HG03097 (cell line): ENCODE measurements at regions not wholly inside any gene's neighbourhood (a gene's known extent, or its start where the extent isn't known, plus 50 kb on each side); places are given as distances from the start of the nearest gene placed in this dataset.

Experiments
- ATAC-seq: cut with Tn5 transposase; IDR thresholded peaks from one replicate; pipeline ENCODE4 v1.9.1; 2021; ENCODE audit not compliant: unreplicated experiment, low FRiP score

DNA sequence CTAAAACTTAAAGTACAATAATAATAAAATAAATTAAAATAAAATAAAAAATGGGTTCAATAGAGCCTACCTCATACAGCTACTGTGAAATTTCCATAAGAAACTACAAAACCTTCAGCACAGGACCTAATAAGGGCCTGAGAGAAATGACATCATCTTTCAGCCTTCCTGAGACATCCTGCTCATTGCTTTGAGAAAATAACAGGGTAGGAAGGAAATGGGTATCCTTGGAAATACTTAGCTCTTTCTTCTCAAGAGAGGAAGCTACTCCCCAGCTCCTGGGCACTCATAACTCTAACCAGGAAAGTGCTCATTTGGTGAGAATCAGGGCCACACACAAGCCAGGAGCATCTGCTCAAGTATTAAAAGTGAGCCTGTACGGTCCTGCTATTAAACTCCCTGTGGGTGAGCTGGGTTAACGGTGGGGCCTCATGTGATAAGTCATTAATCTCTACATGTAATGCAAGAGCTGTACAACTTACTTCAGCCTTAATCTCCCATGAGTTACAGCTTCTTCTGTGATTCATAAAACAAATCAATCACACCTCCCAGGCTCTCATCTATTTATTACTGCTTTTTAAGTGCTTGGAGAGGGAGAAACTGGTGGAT lies 141.4 kb downstream of the MAFB start:
- no peak for ATAC-seq

- ATAC-seq: no peak
Observed at GRCh38 chr20:40545478-40545877, 143.6 kb downstream of the MAFB start.

DNA sequence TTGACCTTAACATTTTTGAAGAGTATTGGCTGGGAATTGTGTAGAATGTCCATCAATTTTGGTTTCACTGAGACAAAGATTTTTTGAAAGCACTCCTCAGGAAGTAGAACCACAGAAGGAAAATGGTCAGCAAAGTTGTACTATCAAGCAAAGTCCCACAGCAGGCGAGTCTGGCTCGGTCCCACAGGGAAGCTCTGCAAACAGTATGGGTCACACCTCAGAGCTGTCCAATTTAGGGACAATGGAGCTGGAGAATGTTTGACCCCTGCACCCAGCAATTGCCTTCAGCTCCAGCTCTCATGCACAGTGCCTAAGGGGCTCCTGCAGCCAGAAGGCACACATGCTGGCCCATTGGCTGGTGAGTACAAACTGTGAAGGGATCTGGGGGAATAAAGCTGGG lies 147.0 kb downstream of the MAFB start:
- no peak for ATAC-seq

DNA sequence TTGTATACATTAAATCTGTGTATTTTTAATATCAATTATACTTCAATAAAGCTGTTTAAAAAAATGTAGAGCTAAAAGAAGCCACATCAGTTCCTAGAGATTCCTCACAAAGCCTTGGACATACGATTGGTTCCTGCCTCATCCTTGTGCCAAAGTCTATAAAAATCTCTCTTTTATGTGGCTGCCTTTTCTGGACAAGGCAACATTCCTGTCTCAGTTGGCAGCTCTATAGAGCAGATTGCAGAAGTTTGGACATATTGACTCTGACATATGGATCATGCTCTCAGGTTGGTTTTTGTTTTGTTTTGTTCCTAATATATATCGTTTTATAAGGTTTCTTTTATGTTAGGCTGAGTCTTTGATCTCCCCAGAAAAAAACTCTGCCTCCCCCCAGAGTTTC lies 148.9 kb downstream of the MAFB start:
- ATAC-seq: no peak

GRCh38 chr20:40538131-40538530 lies 150.9 kb downstream of the MAFB start:
- ATAC-seq: no peak

DNA sequence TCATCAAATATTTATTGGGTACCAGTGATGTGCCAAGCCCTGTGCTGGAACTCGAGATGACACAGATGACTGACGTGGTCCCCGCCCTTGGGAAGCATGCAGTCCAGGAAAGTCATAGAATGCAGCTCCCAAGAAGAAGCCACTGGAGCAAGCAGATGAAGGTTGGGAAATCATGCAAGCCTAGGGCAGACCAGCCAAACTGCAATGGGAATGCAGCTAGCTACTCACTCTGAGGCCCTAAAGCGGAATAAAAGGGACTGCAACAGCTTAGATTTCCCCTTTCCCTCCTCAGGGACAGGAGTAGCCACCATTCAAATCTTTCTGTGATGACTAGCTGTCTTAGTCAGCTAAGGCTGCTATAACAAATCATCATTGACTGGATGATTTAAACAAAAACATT lies 152.2 kb downstream of the MAFB start:
- no peak for ATAC-seq

- no peak for ATAC-seq
Observed at GRCh38 chr20:40535816-40536215, 153.2 kb downstream of the MAFB start.

DNA sequence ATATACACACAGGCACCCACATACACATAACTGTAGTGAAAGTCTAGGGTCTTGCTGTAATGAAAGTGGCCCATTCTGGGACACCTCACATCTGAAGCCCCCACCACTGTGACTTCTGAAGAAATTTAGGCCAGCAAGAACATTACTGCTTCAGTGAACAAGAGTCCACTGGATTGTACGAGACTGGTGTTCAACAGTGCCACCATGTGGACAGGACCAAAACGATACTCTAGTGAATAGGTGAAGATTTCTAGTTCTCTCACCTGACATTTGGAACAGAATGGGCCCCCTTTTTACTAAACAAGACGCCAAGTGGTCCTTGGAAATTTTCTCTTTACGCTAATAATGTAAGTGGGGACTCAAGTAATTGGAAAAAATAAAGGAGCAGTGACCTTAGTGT lies 156.9 kb downstream of the MAFB start:
- ATAC-seq: no peak

DNA sequence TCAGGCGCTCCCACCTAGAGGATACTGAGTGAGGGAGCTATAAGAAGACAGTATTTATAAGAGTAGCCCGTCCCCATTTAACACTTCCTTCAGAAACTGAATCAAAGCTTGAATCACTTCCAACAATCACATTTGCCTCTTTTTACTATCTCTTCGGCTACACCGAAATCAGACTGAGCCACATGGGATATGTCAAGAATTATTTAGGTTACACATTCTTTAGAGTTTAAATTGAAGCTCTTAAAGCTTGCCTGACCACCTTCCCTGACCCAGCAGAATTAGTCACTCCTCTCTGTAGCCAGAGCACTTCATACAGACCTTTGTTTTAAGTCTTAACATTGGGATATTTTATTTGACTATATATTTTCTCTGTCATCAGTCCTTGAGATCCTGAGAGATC lies 163.7 kb downstream of the MAFB start:
- no peak for ATAC-seq

DNA sequence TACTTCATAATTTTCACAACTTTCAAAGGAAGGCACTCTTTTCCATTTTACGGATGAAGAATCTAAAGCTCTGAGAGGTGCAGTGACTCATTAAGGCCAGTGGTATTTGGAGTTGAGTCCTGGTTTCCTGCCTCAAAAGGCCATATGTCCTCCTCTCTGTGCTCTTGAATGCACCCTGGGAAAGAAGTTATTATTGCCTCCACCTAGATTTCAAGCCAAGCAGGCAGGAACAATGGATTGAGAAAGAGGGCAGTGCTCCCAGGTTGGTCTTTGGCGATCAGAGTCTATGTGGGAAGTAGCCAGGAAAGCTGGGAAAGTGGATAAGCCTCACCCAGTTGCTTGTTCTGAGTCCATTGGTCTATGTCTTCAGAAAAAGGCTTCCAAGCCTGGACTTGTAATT lies 165.0 kb downstream of the MAFB start:
- no peak for ATAC-seq

DNA sequence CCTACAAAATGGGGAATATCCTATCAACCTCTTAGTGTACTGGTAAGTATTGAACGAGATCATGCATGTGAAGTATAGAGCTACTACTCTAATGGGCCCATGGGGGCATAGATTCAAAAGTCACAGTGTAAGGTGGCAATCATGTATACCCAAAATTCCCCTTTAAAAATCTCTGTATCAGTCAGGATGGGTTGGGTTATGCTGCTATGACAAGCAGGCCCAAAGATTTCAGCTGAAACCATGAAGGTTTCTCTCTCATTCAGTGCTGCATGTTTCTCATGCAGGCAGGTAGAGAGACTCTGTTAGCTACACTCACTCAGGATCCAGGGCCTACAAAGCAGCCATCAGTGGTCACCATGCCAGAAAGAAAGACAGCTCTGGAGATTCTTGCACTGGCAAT lies 166.6 kb downstream of the MAFB start:
- ATAC-seq: no peak

DNA sequence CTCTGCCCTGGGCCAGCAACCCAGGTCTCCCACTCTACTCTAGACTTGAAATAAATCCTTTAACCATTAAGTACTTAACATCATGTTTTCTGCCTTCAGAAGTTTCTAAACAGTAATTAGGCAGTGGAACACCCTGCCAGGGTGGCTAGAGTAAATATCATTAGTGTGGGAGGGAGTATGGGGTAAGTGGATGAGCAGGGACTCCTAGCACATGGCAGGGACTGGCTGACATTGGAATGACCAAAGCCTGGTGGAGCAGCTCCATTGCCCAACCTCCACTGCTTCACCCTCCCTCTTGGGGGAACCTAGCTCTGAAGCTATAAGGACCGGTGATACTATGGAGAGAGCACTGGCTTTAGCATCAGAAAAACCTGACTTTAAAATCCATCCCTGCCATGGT lies 167.1 kb downstream of the MAFB start:
- ATAC-seq: no peak

DNA sequence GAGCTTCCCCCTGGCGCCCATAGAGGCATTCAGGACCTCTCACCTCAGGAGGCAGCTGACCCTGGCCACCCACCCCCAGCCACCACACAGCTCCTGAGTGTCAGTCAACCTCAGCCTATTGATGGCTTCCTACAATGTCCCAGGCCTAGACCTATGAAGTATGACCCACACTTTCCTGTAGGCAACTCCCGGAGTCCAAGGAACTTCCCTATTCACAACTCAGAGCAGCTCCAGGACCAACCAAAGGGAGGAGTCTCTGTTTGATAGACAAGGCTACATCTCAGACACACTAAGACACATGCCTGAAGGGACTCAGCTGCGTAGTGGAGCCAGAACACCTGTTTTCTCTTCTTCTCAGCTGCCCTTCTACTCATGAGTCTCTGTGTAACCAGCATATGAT lies 169.1 kb downstream of the MAFB start:
- no peak for ATAC-seq

DNA sequence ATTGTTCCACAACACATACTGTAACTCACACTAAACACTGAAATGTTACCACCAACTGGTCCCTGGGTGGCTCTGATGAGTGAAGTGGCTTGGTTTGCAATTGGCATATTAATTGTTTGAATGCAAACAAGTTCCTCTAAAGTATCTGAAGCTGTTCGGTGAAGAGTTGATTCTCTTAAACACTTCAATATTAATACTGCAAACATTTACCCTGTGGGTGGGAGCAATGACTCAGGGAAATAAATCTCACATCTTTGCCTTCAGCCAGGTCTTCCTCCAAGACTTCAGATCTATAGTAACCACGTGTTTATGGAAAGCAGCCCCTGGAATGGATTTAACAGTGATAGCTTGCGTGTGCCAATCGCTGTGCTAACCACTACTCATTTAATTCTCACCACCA lies 176.0 kb downstream of the MAFB start:
- no peak for ATAC-seq

DNA sequence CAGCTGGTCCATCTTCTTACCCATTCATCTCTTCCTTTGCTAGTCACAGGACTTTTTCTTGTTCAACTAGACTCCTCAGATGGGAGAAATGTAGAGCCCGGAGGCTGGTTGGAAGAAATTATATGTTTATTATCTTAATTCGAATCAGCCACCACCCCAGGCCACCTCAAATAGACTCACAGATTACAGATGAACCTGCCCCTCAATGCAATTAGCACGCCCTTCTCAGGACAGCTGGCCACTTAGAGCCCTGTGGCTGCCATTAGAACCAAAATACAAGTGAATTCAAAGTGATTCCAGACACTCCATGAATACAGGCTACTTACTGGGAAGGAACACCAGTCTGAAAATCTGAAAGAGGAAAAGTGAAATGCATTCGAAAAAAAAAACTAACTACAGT lies 176.4 kb downstream of the MAFB start:
- no peak for ATAC-seq

GRCh38 chr20:40511478-40511877 lies 177.6 kb downstream of the MAFB start:
- no peak for ATAC-seq

DNA sequence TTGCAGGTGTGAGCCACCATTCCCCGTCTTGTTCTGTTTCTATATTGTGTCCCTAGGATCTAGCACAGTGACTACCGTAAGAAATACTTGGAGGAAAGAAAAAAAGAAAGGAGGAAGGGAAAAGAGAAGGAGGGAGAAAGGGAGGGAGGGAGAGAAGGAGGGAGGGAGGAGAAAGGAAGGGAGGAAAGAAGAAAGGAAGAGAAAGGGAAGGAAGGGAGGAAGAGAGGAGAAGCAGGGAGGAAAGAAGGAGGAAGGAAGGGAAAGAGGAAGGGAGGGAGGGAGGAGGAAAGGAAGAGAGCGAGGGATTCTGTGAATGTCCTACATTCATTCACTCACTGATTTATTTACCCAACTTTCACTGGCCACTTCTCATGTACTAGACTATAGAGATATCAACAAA lies 178.4 kb downstream of the MAFB start:
- ATAC-seq: no peak

DNA sequence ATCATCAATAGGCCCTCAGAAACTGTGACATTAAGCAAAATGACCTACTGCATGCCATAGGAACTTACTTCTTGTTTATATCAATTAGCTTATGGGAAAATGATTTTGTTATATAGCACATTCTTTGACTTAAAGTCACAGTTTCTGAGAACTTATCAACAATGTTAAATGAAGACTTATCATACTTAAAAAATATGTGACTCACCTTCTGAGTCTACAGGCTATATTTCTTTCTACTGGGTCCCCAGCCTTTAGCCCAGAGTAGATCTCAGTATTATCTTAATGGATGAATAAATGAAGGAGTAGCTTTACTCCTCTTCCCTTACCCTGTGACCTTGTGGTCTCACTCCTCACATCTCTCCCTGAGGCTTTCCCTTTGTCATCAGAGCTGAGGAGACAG lies 180.2 kb downstream of the MAFB start:
- no peak for ATAC-seq

DNA sequence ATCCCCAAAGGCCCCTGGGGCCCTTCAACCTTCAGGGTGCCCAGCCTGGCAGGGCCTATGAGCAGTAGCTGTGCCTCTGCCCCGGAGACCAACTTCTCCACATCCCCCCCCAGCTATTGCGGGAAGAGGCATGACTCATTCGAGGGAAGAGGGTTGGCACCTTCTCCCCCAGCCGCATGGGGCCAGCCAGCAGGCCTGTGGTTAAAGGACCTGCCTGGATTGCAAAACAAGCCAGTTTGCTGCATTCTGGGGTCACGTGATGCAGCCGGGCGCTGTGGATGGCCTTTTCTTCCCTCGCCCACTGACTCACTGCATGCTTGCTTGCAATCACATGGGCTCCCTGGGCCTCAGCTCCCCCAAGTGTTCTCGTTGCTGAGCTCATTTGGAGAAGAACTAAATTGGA lies 182.5 kb downstream of the MAFB start:
- no peak for ATAC-seq

GRCh38 chr20:40503119-40503518 lies 185.9 kb downstream of the MAFB start:
- no peak for ATAC-seq

DNA sequence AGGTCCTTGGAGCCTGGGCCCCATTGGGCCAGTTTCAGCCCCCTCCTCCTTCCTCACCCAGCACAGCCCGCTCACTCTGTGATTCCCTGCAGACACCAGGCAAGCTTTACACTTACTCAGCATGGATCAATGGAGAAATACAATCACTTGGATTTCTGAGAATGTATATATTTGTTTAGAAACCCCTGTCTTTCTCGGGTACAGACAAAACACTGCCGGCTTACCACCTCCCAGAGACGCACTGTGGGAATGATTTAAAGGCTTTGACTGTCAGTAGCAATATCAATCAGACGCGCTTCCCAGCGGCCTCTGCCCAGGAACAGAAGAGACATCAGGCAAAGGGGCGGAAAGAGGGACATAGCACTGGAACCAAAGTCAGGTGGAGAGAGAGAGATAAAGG lies 186.5 kb downstream of the MAFB start:
- ATAC-seq: no peak

- ATAC-seq: no peak
Observed at GRCh38 chr20:40499391-40499790, 189.6 kb downstream of the MAFB start.
